A673 (cell line): ENCODE measurements at regions not wholly inside any gene's neighbourhood (a gene's known extent, or its start where the extent isn't known, plus 50 kb on each side); places are given as distances from the start of the nearest gene placed in this dataset.

Source experiments
- BruUV-seq: library from RNA; stranded (reverse); fragments of 400-500 nt; replicated peaks from 2 replicates; lab custom pipeline; 2021; lab: Mats Ljungman, UMichigan
- CTCF ChIA-PET: fragments of 300-600 bp; sonication (Branson Sonifier 250); formaldehyde crosslinking; loops from one replicate; lab custom pipeline; 2022; ENCODE audit warnings: antibody characterized with exemption; lab: Charles Lee
- POLR2A ChIA-PET: fragments of 300-600 bp; sonication (Branson Sonifier 250); formaldehyde crosslinking; loops from one replicate; lab custom pipeline; 2022; ENCODE audit warnings: antibody characterized with exemption; ENCODE audit not compliant: low non-redundant PET; lab: Charles Lee
- DNase-seq: peaks from one replicate; pipeline ENCODE4 v3.0.0-alpha.2; 2015; ENCODE audit warnings: low spot score
- H3K27ac ChIP-seq: fragments of 200-600 bp; sonication (generic); 2 replicates; pipeline ENCODE4 v1.5.1; 2016; ENCODE audit warnings: mixed run types, low read depth, mild to moderate bottlenecking, mixed read lengths, antibody characterized with exemption, low read length; ENCODE audit not compliant: poor library complexity, severe bottlenecking
- H3K27me3 ChIP-seq: fragments of 200-600 bp; sonication (generic); replicated peaks from 2 replicates; pipeline ENCODE4 v1.6.1; 2017; ENCODE audit warnings: mixed run types, low read depth, mild to moderate bottlenecking, mixed read lengths, antibody characterized with exemption, low read length; ENCODE audit not compliant: insufficient read depth, poor library complexity
- H3K36me3 ChIP-seq: fragments of 200-600 bp; sonication (generic); 2 replicates; pipeline ENCODE4 v1.6.1; 2016; ENCODE audit warnings: mixed run types, mild to moderate bottlenecking, mixed read lengths, antibody characterized with exemption, low read length; ENCODE audit not compliant: insufficient read depth, poor library complexity, severe bottlenecking
- H3K4me1 ChIP-seq: fragments of 200-600 bp; sonication (generic); 2 replicates; pipeline ENCODE4 v1.6.1; 2017; ENCODE audit warnings: mixed run types, mild to moderate bottlenecking, mixed read lengths, antibody characterized with exemption, low read length; ENCODE audit not compliant: insufficient read depth, poor library complexity, severe bottlenecking
- H3K4me3 ChIP-seq: fragments of 200-600 bp; sonication (generic); 2 replicates; pipeline ENCODE4 v1.5.1; 2016; ENCODE audit warnings: low read depth, mixed run types, mild to moderate bottlenecking, mixed read lengths, low read length; ENCODE audit not compliant: poor library complexity, severe bottlenecking
- H3K9me3 ChIP-seq: fragments of 200-600 bp; sonication (generic); 2 replicates; pipeline ENCODE4 v1.6.1; 2016; ENCODE audit warnings: mixed run types, low read depth, mild to moderate bottlenecking, mixed read lengths, antibody characterized with exemption, low read length; ENCODE audit not compliant: poor library complexity, severe bottlenecking
- EZH2 ChIP-seq: fragments of 200-600 bp; sonication (generic); IDR thresholded peaks from 2 replicates; pipeline ENCODE4 v1.6.1; 2017; ENCODE audit warnings: borderline replicate concordance, low read depth, mild to moderate bottlenecking, mixed read lengths, antibody characterized with exemption, low read length; ENCODE audit not compliant: poor library complexity, severe bottlenecking
- intact Hi-C: fragments of 100-400 bp; cut with micrococcal nuclease; formaldehyde crosslinking; loops from one replicate; pipeline ENCODE4 v1.10.0; 2022; ENCODE audit not compliant: unreplicated experiment
- TF ChIP-seq, protein P1 (sequence below): fragments of 300-800, 200-600 bp; sonication (generic); conservative IDR thresholded peaks from 2 replicates; pipeline ENCODE4 v1.5.1; 2017; ENCODE audit warnings: low read depth, mild to moderate bottlenecking, antibody characterized with exemption, low read length, moderate library complexity, mixed read lengths

DNA sequence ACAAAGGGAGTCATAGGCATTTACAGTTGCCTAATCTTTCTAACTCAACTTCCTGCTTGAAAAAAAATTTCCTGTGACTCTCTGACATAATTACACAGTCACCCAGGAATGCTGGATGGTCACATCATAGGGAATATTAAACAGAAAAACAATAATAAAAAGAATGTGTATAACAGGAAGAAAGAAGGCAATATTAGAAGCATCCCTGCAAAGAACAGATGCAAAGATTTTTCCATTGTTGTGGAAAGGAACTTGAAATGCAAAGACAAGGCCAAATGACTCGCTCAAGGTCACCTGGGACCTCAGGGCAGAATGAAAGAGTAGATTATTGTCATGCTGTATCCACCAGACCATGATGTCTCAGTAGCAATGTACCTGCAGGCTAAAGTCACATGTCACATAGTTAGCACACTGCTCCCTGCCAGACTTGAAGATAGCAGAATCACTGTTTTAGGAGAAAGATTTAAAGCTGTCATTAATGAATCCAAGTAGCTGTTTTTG is 184.3 kb downstream of the CYYR1 start:
- TF ChIP-seq, protein P1, sequence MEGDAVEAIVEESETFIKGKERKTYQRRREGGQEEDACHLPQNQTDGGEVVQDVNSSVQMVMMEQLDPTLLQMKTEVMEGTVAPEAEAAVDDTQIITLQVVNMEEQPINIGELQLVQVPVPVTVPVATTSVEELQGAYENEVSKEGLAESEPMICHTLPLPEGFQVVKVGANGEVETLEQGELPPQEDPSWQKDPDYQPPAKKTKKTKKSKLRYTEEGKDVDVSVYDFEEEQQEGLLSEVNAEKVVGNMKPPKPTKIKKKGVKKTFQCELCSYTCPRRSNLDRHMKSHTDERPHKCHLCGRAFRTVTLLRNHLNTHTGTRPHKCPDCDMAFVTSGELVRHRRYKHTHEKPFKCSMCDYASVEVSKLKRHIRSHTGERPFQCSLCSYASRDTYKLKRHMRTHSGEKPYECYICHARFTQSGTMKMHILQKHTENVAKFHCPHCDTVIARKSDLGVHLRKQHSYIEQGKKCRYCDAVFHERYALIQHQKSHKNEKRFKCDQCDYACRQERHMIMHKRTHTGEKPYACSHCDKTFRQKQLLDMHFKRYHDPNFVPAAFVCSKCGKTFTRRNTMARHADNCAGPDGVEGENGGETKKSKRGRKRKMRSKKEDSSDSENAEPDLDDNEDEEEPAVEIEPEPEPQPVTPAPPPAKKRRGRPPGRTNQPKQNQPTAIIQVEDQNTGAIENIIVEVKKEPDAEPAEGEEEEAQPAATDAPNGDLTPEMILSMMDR: no peak
- no peak for TF ChIP-seq EZH2
- H3K4me1 ChIP-seq: peaks cover 10% of the 10 kb centered on the region
- DNase-seq: peak; percentile 51
- no peaks in the 10 kb centered on the region for H3K27me3 ChIP-seq
- no peak overlapping the region for H3K27ac ChIP-seq
- CTCF ChIA-PET: no interaction called here
- POLR2A ChIA-PET: no interaction called here
- H3K36me3 ChIP-seq: no peaks in the 10 kb centered on the region
- no peaks in the 10 kb centered on the region for H3K9me3 ChIP-seq
- intact Hi-C loops: no loop called here
- no TSS peak for BruUV-seq
- no peak overlapping the region for H3K4me3 ChIP-seq

DNA sequence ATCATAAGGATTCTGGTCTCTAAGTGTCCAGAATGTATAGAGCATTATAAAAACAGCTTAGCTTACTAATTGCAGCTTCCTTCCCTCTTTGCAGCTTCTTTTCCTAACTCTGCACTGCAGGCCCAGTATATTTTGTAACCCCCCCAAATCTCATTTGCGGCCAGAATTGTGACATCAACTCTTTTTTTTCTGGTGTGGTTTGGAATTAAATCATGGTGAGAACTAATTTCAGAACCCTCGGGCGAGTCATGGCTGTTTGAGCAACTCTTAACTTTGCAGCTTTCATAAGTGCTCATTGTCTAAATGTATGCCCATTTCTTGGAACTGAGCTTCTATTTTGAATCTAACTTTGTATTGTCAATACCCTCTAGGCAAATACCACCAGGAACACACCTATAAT is 187.4 kb downstream of the CYYR1 start:
- no peaks in the 10 kb centered on the region for H3K27me3 ChIP-seq
- peaks cover 10% of the 10 kb centered on the region for H3K4me1 ChIP-seq
- CTCF ChIA-PET: no interaction called here
- no peak overlapping the region for H3K27ac ChIP-seq
- TF ChIP-seq, protein P1: no peak
- no peak for TF ChIP-seq EZH2
- H3K36me3 ChIP-seq: no peaks in the 10 kb centered on the region
- no TSS peak for BruUV-seq
- POLR2A ChIA-PET: interaction anchor here (0.6 kb wide), 1 partner anchor 117 kb away, joined by 4 read pairs; no protein-coding TSS in a partner anchor
- no peak overlapping the region for H3K4me3 ChIP-seq
- no peaks in the 10 kb centered on the region for H3K9me3 ChIP-seq
- DNase-seq: peak; percentile 54
- intact Hi-C loops: no loop called here

DNA sequence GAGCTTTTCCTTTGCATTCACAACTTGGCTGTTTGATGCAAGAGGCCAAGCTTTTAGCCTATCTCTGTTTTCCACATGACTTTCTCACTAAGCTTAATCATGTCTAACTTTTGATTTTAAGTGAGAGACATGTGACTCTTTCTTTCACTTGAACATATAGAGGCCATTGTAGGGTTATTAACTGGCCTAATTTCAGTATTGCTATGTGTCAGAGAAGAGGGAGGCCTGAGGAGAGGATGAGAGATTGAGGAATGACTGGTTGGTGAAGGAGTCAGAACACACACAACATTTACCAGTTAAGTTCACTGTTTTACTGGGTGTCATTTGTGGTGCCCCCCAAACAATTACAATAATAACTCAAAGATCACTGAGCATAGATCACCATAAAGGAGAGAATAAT is 193.5 kb downstream of the CYYR1 start:
- no peak for DNase-seq
- no peaks in the 10 kb centered on the region for H3K9me3 ChIP-seq
- intact Hi-C loops: no loop called here
- ChIA-PET CTCF (no interaction called here), POLR2A (interaction anchor here (0.7 kb wide), 1 partner anchor 338 kb away, joined by 3 read pairs; no protein-coding TSS in a partner anchor)
- TF ChIP-seq, protein P1: no peak
- no peak for TF ChIP-seq EZH2
- no peaks in the 10 kb centered on the region for H3K27me3 ChIP-seq
- no peaks in the 10 kb centered on the region for H3K36me3 ChIP-seq
- no peak overlapping the region for H3K4me3 ChIP-seq
- no peaks in the 10 kb centered on the region for H3K4me1 ChIP-seq
- BruUV-seq: no TSS peak
- H3K27ac ChIP-seq: no peak overlapping the region
